EL (cell line): ENCODE measurements at regions not wholly inside any gene's neighbourhood (a gene's known extent, or its start where the extent isn't known, plus 50 kb on each side); places are given as distances from the start of the nearest gene placed in this dataset.
"Not testable (repeated sequence)": the region's sequence is repeated elsewhere in the genome, so short reads cannot be mapped to it uniquely, and the experiment has no call there.

Experiments used
- DNase-seq: peaks from one replicate; pipeline ENCODE4 v3.0.0-alpha.2; 2016

GRCh38 chr6:76633259-76633658, 560.8 kb upstream of the IMPG1 start:
- peak; percentile 3 for DNase-seq

GRCh38 chr6:76631622-76632021, 559.2 kb upstream of the IMPG1 start:
- DNase-seq: no peak

- no peak for DNase-seq
These were observed 542.9 kb upstream of the IMPG1 start for GRCh38 chr6:76615395-76615794.

GRCh38 chr6:76612954-76613353, 540.5 kb upstream of the IMPG1 start:
- DNase-seq: no peak

GRCh38 chr6:76609160-76609559, 536.7 kb upstream of the IMPG1 start:
- no peak for DNase-seq

- DNase-seq: no peak
These were observed 521.6 kb upstream of the IMPG1 start for GRCh38 chr6:76594109-76594508.

GRCh38 chr6:76593668-76594067, 521.2 kb upstream of the IMPG1 start:
- DNase-seq: no peak

GRCh38 chr6:76592566-76592965, 520.1 kb upstream of the IMPG1 start:
- DNase-seq: no peak

- DNase-seq: no peak
These were observed 514.8 kb upstream of the IMPG1 start for GRCh38 chr6:76587271-76587670.

GRCh38 chr6:76584121-76584520, 511.7 kb upstream of the IMPG1 start:
- DNase-seq: no peak

GRCh38 chr6:76578746-76579145, 506.3 kb upstream of the IMPG1 start:
- DNase-seq: no peak

GRCh38 chr6:76574746-76575145, 502.3 kb upstream of the IMPG1 start:
- DNase-seq: no peak

- DNase-seq: no peak
These were observed 493.5 kb upstream of the IMPG1 start for GRCh38 chr6:76565932-76566331.

GRCh38 chr6:76562371-76562770, 489.9 kb upstream of the IMPG1 start:
- not testable (repeated sequence) for DNase-seq

GRCh38 chr6:76560851-76561755, 488.6 kb upstream of the IMPG1 start:
- not testable (repeated sequence) for DNase-seq

GRCh38 chr6:76553256-76553655, 480.8 kb upstream of the IMPG1 start:
- DNase-seq: no peak

GRCh38 chr6:76552268-76552667, 479.8 kb upstream of the IMPG1 start:
- no peak for DNase-seq

GRCh38 chr6:76533661-76534060, 461.2 kb upstream of the IMPG1 start:
- no peak for DNase-seq

- DNase-seq: no peak
These were observed 460.2 kb upstream of the IMPG1 start for GRCh38 chr6:76532647-76533046.

GRCh38 chr6:76518443-76518842, 446.0 kb upstream of the IMPG1 start:
- DNase-seq: no peak

GRCh38 chr6:76516924-76517323, 444.5 kb upstream of the IMPG1 start:
- DNase-seq: no peak

GRCh38 chr6:76510489-76510888, 438.0 kb upstream of the IMPG1 start:
- no peak for DNase-seq

GRCh38 chr6:76509397-76509796, 436.9 kb upstream of the IMPG1 start:
- DNase-seq: no peak

- no peak for DNase-seq
These were observed 434.3 kb upstream of the IMPG1 start for GRCh38 chr6:76506808-76507207.

GRCh38 chr6:76495909-76496308, 423.4 kb upstream of the IMPG1 start:
- DNase-seq: no peak
